NT2/D1 (cell line): ENCODE measurements at regions not wholly inside any gene's neighbourhood (a gene's known extent, or its start where the extent isn't known, plus 50 kb on each side); places are given as distances from the start of the nearest gene placed in this dataset.

Source experiments
- SUZ12 ChIP-seq: IDR thresholded peaks from 2 replicates; pipeline ENCODE4 v1.6.1; 2011; ENCODE audit not compliant: insufficient read length, insufficient read depth; ENCODE audit errors: extremely low read depth
- YY1 ChIP-seq: IDR thresholded peaks from 2 replicates; pipeline ENCODE4 v1.6.1; 2011; ENCODE audit not compliant: insufficient read length, insufficient read depth
- ZNF274 ChIP-seq: IDR thresholded peaks from 2 replicates; pipeline ENCODE4 v1.6.1; 2011; ENCODE audit warnings: mild to moderate bottlenecking, low read depth, low read length

DNA sequence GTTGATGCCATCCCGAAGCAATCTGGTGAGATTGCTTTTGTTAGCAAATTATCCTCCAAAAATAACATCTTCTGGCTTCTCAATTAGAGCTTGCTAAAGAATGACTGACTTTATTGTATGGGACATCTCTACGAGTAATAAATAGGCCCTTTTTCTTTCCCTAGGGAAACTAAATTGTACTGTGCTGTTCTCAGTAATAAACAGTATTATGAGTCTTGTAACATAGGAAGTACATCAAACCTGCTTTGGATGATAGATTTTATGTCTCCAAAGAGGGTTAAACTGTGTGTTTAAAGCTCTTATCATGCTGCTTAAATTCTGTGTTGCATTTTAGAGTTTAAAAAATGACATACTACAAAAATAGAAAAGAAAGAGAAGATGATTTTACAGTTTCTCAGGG is 153.4 kb upstream of the THRB start:
- no peak for TF ChIP-seq ZNF274
- TF ChIP-seq YY1: no peak
- TF ChIP-seq SUZ12: no peak
